ENCODE measurements at regions not wholly inside any gene's neighbourhood (a gene's known extent, or its start where the extent isn't known, plus 50 kb on each side); places are given as distances from the start of the nearest gene placed in this dataset.

DNA sequence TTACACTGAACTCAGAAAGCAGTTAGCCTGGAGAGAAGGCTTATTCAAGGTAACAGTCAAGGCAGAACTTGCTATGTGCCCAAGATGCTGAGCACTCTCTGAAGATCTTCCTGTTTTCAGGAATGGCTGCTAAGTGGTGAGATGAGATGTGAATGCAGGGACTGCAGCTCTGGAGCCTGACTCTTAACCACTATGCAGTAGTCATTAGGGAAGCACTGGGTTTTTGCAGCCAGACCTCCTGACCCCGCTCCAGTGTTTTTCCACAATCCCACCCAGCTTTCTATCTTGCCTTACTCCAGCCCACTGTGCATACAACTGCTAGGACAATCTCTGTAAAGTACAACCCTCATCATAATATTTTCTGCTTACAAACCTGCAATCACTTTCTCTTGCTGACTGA, 95.2 kb upstream of the LNX1 start:
- Histone ChIP-seq H3K27ac (ENCODE audit: low read depth) (no peak overlapping the region), H3K36me3 (ENCODE audit: insufficient read depth) (no peaks in the 10 kb centered on the region), H3K4me1 (ENCODE audit: insufficient read depth) (no peaks in the 10 kb centered on the region), H3K27me3 (ENCODE audit: insufficient read depth) (no peaks in the 10 kb centered on the region), H3K9me2 (ENCODE audit: insufficient read depth) (peaks cover 4% of the 10 kb centered on the region; the same call in 1 of the 2 replicates), H3F3A (replicated peaks; ENCODE audit: low read depth) (no peaks in the 10 kb centered on the region), H3K79me2 (replicated peaks; ENCODE audit: insufficient read depth) (no peaks in the 10 kb centered on the region), H4K20me1 (replicated peaks; ENCODE audit: insufficient read depth) (no peaks in the 10 kb centered on the region), H2AFZ (no peak overlapping the region), H3K4me2 (no peak overlapping the region), H3K4me3 (no peak overlapping the region)
- Mint-ChIP-seq H3K36me3 (ENCODE audit: low read depth) (no peaks in the 10 kb centered on the region), H3K4me1 (no peaks in the 10 kb centered on the region), H3K9me3 (no peaks in the 10 kb centered on the region), H3K4me3 (no peak overlapping the region), H3K27me3 (ENCODE audit: insufficient read depth, low read depth, poor library complexity) (peaks cover 6% of the 10 kb centered on the region), H3K27ac (no peak overlapping the region)
- DNase-seq (ENCODE audit: low spot score) (no peak), ATAC-seq (no peak)
- TF ChIP-seq STAT1 (IDR thresholded peaks at IDR 0.05; ENCODE audit: unreplicated experiment): no peak
- TF ChIP-seq NANOG (IDR thresholded peaks at IDR 0.05; ENCODE audit: borderline replicate concordance): no peak
- TF ChIP-seq, protein P1, sequence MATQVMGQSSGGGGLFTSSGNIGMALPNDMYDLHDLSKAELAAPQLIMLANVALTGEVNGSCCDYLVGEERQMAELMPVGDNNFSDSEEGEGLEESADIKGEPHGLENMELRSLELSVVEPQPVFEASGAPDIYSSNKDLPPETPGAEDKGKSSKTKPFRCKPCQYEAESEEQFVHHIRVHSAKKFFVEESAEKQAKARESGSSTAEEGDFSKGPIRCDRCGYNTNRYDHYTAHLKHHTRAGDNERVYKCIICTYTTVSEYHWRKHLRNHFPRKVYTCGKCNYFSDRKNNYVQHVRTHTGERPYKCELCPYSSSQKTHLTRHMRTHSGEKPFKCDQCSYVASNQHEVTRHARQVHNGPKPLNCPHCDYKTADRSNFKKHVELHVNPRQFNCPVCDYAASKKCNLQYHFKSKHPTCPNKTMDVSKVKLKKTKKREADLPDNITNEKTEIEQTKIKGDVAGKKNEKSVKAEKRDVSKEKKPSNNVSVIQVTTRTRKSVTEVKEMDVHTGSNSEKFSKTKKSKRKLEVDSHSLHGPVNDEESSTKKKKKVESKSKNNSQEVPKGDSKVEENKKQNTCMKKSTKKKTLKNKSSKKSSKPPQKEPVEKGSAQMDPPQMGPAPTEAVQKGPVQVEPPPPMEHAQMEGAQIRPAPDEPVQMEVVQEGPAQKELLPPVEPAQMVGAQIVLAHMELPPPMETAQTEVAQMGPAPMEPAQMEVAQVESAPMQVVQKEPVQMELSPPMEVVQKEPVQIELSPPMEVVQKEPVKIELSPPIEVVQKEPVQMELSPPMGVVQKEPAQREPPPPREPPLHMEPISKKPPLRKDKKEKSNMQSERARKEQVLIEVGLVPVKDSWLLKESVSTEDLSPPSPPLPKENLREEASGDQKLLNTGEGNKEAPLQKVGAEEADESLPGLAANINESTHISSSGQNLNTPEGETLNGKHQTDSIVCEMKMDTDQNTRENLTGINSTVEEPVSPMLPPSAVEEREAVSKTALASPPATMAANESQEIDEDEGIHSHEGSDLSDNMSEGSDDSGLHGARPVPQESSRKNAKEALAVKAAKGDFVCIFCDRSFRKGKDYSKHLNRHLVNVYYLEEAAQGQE (IDR thresholded peaks at IDR 0.05; ENCODE audit: unreplicated experiment): no peak
- TF ChIP-seq EZH2 (IDR thresholded peaks at IDR 0.05; ENCODE audit: low read depth, unreplicated experiment): no peak
- TF ChIP-seq, protein P2, sequence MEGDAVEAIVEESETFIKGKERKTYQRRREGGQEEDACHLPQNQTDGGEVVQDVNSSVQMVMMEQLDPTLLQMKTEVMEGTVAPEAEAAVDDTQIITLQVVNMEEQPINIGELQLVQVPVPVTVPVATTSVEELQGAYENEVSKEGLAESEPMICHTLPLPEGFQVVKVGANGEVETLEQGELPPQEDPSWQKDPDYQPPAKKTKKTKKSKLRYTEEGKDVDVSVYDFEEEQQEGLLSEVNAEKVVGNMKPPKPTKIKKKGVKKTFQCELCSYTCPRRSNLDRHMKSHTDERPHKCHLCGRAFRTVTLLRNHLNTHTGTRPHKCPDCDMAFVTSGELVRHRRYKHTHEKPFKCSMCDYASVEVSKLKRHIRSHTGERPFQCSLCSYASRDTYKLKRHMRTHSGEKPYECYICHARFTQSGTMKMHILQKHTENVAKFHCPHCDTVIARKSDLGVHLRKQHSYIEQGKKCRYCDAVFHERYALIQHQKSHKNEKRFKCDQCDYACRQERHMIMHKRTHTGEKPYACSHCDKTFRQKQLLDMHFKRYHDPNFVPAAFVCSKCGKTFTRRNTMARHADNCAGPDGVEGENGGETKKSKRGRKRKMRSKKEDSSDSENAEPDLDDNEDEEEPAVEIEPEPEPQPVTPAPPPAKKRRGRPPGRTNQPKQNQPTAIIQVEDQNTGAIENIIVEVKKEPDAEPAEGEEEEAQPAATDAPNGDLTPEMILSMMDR (conservative IDR thresholded peaks at IDR 0.05; ENCODE audit: low read depth in 2 of 2): no peak
- no peak for TF ChIP-seq POLR2AphosphoS5 (IDR thresholded peaks at IDR 0.05; ENCODE audit: low read depth)
- no peak for TF ChIP-seq ZNF331 (CRISPR knock-in tag; IDR thresholded peaks at IDR 0.05; ENCODE audit: low read depth)
- no peak for TF ChIP-seq JUNB (IDR thresholded peaks at IDR 0.05; ENCODE audit: unreplicated experiment)
- TF ChIP-seq, protein P3, sequence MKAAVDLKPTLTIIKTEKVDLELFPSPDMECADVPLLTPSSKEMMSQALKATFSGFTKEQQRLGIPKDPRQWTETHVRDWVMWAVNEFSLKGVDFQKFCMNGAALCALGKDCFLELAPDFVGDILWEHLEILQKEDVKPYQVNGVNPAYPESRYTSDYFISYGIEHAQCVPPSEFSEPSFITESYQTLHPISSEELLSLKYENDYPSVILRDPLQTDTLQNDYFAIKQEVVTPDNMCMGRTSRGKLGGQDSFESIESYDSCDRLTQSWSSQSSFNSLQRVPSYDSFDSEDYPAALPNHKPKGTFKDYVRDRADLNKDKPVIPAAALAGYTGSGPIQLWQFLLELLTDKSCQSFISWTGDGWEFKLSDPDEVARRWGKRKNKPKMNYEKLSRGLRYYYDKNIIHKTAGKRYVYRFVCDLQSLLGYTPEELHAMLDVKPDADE (IDR thresholded peaks at IDR 0.05): no peak
- TF ChIP-seq CREB1 (CRISPR knock-in tag; IDR thresholded peaks at IDR 0.05; ENCODE audit: low read depth): no peak
- no peak for TF ChIP-seq EZH2phosphoT487 (IDR thresholded peaks at IDR 0.05; ENCODE audit: unreplicated experiment)
- TF ChIP-seq, protein P4, sequence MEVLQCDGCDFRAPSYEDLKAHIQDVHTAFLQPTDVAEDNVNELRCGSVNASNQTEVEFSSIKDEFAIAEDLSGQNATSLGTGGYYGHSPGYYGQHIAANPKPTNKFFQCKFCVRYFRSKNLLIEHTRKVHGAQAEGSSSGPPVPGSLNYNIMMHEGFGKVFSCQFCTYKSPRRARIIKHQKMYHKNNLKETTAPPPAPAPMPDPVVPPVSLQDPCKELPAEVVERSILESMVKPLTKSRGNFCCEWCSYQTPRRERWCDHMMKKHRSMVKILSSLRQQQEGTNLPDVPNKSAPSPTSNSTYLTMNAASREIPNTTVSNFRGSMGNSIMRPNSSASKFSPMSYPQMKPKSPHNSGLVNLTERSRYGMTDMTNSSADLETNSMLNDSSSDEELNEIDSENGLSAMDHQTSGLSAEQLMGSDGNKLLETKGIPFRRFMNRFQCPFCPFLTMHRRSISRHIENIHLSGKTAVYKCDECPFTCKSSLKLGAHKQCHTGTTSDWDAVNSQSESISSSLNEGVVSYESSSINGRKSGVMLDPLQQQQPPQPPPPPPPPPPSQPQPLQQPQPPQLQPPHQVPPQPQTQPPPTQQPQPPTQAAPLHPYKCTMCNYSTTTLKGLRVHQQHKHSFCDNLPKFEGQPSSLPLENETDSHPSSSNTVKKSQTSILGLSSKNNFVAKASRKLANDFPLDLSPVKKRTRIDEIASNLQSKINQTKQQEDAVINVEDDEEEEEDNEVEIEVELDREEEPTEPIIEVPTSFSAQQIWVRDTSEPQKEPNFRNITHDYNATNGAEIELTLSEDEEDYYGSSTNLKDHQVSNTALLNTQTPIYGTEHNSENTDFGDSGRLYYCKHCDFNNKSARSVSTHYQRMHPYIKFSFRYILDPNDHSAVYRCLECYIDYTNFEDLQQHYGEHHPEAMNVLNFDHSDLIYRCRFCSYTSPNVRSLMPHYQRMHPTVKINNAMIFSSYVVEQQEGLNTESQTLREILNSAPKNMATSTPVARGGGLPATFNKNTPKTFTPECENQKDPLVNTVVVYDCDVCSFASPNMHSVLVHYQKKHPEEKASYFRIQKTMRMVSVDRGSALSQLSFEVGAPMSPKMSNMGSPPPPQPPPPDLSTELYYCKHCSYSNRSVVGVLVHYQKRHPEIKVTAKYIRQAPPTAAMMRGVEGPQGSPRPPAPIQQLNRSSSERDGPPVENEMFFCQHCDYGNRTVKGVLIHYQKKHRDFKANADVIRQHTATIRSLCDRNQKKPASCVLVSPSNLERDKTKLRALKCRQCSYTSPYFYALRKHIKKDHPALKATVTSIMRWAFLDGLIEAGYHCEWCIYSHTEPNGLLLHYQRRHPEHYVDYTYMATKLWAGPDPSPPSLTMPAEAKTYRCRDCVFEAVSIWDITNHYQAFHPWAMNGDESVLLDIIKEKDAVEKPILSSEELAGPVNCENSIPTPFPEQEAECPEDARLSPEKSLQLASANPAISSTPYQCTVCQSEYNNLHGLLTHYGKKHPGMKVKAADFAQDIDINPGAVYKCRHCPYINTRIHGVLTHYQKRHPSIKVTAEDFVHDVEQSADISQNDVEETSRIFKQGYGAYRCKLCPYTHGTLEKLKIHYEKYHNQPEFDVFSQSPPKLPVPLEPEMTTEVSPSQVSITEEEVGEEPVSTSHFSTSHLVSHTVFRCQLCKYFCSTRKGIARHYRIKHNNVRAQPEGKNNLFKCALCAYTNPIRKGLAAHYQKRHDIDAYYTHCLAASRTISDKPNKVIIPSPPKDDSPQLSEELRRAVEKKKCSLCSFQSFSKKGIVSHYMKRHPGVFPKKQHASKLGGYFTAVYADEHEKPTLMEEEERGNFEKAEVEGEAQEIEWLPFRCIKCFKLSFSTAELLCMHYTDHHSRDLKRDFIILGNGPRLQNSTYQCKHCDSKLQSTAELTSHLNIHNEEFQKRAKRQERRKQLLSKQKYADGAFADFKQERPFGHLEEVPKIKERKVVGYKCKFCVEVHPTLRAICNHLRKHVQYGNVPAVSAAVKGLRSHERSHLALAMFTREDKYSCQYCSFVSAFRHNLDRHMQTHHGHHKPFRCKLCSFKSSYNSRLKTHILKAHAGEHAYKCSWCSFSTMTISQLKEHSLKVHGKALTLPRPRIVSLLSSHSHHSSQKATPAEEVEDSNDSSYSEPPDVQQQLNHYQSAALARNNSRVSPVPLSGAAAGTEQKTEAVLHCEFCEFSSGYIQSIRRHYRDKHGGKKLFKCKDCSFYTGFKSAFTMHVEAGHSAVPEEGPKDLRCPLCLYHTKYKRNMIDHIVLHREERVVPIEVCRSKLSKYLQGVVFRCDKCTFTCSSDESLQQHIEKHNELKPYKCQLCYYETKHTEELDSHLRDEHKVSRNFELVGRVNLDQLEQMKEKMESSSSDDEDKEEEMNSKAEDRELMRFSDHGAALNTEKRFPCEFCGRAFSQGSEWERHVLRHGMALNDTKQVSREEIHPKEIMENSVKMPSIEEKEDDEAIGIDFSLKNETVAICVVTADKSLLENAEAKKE (CRISPR knock-in tag; IDR thresholded peaks at IDR 0.05): no peak
- TF ChIP-seq ZNF114 (CRISPR knock-in tag; IDR thresholded peaks at IDR 0.05): no peak

Data from GM23338 (cell line).